Retinal pigment epithelial cell (primary cell): ENCODE measurements at regions not wholly inside any gene's neighbourhood (a gene's known extent, or its start where the extent isn't known, plus 50 kb on each side); places are given as distances from the start of the nearest gene placed in this dataset.
A peak's percentile ranks its signal among the peaks of the same experiment; 100 is the strongest.

ENCODE experiments used
- DNase-seq: peaks from one replicate; pipeline ENCODE4 v3.0.0-alpha.2; 2010; ENCODE audit warnings: low read depth
- H3K4me3 ChIP-seq: 2 replicates; pipeline ENCODE4 v1.5.1; 2011; ENCODE audit warnings: mild to moderate bottlenecking, low read length, control low read depth, moderate library complexity
- TF ChIP-seq, protein P1 (sequence below): conservative IDR thresholded peaks from 2 replicates; pipeline ENCODE4 v1.5.1; 2011; ENCODE audit warnings: low read depth, low read length, control low read depth, inconsistent platforms

DNA sequence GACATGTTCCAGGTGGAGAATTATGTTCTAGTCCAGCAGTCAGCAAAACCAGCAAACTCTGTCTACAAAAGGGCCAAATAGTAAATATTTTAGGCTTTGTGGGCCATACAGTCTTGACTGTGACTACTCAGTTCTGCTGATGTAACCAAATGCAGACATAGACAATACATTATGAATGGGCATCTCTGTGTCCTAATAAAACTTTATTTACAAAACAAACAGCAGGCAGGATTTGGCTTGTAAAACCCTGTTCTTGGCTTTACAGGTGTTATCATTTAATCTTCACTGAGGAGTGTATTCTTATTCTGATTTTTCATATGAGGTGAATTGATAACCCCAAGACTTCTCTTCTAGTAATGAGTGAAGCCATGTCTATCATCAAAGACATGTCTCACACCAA is 278.6 kb downstream of the DUSP6 start:
- no peak overlapping the region for H3K4me3 ChIP-seq
- TF ChIP-seq, protein P1, sequence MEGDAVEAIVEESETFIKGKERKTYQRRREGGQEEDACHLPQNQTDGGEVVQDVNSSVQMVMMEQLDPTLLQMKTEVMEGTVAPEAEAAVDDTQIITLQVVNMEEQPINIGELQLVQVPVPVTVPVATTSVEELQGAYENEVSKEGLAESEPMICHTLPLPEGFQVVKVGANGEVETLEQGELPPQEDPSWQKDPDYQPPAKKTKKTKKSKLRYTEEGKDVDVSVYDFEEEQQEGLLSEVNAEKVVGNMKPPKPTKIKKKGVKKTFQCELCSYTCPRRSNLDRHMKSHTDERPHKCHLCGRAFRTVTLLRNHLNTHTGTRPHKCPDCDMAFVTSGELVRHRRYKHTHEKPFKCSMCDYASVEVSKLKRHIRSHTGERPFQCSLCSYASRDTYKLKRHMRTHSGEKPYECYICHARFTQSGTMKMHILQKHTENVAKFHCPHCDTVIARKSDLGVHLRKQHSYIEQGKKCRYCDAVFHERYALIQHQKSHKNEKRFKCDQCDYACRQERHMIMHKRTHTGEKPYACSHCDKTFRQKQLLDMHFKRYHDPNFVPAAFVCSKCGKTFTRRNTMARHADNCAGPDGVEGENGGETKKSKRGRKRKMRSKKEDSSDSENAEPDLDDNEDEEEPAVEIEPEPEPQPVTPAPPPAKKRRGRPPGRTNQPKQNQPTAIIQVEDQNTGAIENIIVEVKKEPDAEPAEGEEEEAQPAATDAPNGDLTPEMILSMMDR, result no peak
- no peak for DNase-seq

DNA sequence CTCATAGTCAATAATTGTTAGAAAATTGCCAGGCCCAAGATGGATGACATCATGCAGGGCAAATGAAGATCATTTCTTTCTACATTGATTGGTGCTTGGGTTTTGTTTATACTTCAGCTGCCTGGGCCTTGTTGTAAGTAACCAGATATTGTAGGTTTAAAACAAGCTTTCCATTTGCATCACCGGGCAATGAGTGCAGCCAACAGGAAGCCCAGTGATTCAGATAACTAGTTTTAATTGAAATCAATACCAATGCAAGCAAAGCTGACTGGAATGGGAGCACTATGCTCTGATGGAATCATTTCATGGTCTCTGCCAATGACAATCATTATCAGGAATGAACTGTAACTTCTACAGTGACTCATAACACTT is 279.3 kb downstream of the DUSP6 start:
- TF ChIP-seq, protein P1, result no peak
- H3K4me3 ChIP-seq, result no peak overlapping the region
- peak; percentile 15 for DNase-seq

DNA sequence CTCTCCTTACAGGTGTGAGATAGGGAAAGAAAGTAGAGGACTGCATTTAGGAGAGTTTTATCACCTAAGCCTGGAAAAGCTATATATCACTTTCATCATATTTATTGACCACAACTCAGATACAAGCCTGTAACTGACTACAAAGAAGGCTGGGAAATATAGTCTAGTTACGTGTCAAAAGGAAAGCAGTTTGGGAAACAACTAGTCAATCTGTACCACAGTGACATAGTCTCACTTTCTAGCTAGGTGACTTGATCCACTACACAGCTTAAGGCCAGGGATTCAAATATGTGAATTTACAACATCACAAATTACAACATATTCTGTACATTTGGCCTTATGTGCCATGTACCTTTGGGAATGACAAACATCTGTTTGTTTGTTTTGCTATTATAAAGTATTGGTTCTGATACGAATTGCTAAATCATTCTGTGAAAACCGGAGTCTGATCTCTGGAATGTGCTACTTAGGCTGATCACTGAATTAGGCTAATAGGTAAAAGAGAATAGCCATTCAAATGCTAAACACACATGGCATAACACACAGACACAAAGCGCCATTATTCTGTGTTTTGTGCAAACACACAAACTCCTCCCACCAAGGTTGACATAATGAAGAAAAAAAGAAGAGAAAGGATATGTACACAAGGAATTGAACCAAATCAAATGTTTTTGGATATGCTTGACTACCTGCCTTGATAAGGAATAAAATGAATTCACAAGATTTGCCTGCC is 279.8 kb downstream of the DUSP6 start:
- DNase-seq, result no peak
- TF ChIP-seq, protein P1, result no peak
- no peak overlapping the region for H3K4me3 ChIP-seq

DNA sequence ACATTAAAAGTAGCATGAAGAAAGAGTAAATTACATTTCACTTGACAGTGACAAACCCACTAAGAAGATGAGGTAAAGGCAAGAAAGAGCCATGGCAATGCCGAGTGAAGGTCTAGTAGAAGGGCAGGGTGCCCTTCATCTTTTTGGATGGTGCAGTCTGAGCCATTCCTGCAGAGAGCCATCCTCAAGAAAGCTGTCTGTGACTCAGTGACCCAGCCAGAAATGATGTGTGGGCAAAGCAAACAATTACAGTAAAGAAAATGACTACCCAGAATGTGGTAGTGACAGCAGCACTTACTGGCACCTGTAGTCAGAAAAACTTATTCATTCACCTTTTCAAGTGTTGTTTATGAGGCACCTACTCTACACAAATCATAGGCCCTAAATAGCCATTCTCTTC is 281.7 kb downstream of the DUSP6 start:
- no peak for DNase-seq
- no peak overlapping the region for H3K4me3 ChIP-seq
- TF ChIP-seq, protein P1, result no peak

DNA sequence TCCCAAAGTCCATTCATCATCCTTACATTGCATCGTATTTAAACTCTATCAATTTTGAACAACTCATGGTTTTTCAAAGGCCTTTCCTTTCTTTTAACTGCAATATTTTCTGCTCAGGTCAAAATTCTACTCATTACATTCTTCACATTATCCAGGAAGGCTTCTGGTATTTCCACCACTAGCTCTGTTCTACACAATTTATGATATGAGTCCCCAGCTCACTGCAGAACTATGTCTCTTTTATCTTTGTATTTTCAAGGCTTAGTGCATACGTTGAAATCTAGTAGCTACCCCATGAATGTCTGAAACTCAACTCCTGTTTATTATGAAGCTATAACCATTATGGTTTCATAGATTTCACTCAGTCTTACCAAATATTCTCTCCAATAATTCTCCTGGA is 282.9 kb downstream of the DUSP6 start:
- DNase-seq, result no peak
- TF ChIP-seq, protein P1, result no peak

DNA sequence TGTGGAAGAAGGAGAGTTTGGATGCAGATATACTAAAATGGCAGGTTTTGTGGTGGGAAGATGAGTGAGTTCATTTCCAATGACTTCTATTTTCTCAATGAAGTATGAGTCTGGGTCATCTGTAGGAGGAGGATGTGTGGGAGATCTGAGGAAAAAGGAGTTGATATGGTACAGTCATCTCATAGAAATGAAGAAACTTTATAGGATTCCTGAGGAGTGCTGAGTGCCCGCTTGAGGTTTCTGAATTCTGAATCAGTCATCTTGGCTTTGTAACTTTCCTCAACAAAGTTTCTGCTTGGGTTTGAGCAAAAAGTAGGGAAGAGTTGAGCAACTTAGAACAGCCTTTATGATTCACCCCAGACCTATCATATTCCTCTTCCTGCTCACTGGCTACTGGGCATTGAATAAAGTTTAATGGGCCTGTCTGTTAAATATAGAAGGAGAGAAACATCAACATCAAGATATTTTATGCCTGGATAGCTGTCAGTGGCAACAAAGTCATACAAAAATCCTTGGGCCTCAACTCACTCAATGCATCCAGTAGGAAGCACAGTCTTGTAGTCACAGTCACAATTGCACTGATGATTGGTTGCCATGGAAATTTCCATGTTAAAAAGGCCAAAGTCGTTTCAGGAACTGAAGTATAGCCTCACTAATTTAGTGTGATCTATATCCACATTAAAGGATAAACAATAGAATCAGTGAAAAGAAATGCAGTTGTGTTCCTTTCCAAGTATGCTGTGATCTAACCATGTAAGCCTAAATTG is 284.7 kb downstream of the DUSP6 start:
- H3K4me3 ChIP-seq, result no peak overlapping the region
- no peak for DNase-seq
- TF ChIP-seq, protein P1, result no peak

More for the DNA sequence above, 282.9 kb downstream of the DUSP6 start:
- no peak overlapping the region for H3K4me3 ChIP-seq

DNA sequence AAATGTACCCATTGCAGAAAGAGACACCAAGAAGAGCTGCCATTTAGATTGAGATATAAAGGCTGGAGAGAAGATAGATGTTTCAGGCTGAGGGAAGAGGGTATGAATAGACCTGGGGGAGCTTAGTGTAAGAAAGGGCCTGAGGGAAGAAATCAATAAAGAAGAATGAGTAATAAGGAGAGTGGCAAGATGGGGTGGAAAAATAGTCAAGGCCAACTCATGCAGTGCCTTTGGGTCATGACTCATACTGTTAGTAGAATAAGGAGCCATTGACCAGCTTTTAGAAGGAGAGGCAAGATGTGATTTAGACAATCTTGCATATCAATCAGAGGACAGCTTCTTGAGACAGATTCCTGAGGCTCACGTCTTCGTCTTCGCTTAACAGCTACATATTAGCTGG is 287.5 kb downstream of the DUSP6 start:
- no peak for DNase-seq
- TF ChIP-seq, protein P1, result no peak
- H3K4me3 ChIP-seq, result no peak overlapping the region
